Stomach smooth muscle (tissue), 2 donors: ENCODE measurements at regions not wholly inside any gene's neighbourhood (a gene's known extent, or its start where the extent isn't known, plus 50 kb on each side); places are given as distances from the start of the nearest gene placed in this dataset.

Experiments
- H3K27ac ChIP-seq: one replicate; pipeline ENCODE4 v1.7.0; 2013; ENCODE audit warnings: mild to moderate bottlenecking, low read length, inconsistent platforms
- H3K27me3 ChIP-seq, 2 donors: one replicate each; pipeline ENCODE4 v1.7.0; 2013; ENCODE audit warnings: low read length in 2 of 2; ENCODE audit not compliant: insufficient read depth in 2 of 2, control insufficient read depth in 1 of 2
- H3K36me3 ChIP-seq, 2 donors: one replicate each; pipeline ENCODE4 v1.7.0; 2013; ENCODE audit warnings: low read length in 2 of 2; ENCODE audit not compliant: control insufficient read depth in 2 of 2, insufficient read depth in 2 of 2
- H3K4me1 ChIP-seq: one replicate; pipeline ENCODE4 v1.7.0; 2013; ENCODE audit warnings: low read length; ENCODE audit not compliant: control insufficient read depth, insufficient read depth
- H3K4me3 ChIP-seq, 2 donors: one replicate each; pipeline ENCODE4 v1.7.0; 2013; ENCODE audit warnings: low read length in 2 of 2
- H3K9ac ChIP-seq, 2 donors: one replicate each; pipeline ENCODE4 v1.7.0; 2013; ENCODE audit warnings: low read length in 2 of 2, mild to moderate bottlenecking in 1 of 2
- H3K9me3 ChIP-seq, 2 donors: one replicate each; pipeline ENCODE4 v1.7.0; 2013; ENCODE audit warnings: low read length in 2 of 2; ENCODE audit not compliant: control insufficient read depth in 2 of 2
- donor health status: healthy.
- donor health status: Pancreatic carcinoma.

DNA sequence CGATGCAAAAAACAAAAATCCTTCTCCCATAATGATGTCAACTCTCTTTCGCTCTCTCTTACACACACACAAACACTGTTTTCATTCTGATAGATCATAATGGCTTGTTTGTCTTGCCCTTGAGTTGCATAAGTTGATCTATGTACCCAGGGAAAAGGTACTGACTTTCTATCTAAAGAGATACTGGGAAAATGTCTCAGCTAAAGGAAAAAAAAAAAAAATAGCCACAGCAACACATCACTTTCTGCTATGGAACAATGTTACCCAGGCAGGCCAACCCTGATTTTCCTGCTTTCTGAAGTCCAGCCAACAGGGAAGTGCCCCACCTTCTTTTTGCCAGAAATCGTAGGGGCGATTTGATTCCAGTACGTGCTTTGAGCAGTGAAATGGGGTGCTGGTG is 212.6 kb upstream of the ACTBL2 start:
- Histone ChIP-seq H3K27ac (no peak overlapping the region), H3K4me3 (no peak overlapping the region), H3K27me3 (no peaks in the 10 kb centered on the region), H3K9ac (no peak overlapping the region), H3K36me3 (no peaks in the 10 kb centered on the region), H3K9me3 (no peaks in the 10 kb centered on the region), H3K4me1 (peaks cover 23% of the 10 kb centered on the region)

DNA sequence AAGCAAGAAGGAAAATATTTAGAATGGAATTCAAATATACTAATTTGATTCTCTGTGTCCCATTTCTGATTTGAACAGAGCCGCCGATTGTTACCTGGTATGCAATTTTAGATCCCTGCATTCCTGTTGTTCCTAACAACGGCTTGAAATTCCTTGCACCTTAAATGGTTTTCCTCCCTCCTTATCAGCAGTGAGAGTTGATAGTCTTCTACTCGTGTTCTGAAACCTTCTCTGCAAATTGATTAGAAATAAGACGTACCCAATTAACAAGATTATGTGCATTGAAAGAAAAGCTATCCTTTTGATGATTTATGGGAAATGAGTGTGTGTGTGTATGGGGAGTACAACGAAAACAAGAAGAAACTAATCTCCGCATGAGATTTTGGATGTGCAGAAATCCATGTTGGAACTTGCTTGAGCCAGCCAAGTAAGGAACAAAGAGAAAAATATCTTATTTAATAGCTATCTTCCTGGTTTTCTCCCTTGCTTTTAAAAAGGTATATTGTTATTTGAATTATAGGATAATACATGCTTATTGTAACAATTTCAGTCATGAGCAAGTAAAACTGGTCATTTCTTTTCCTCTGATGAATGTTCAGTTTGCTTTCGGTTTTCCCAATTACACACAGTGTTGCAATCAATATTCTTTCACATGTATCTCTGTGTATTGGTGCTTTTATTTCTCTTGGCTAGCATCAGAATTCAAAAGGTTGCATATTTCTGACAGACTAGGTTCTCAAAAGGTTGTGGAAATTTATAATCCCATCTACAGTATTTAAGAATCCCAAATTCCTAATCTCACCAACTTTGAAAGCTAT is 211.1 kb upstream of the ACTBL2 start:
- Histone ChIP-seq H3K4me3 (no peak overlapping the region), H3K9ac (no peak overlapping the region), H3K27me3 (no peaks in the 10 kb centered on the region), H3K4me1 (peaks cover 23% of the 10 kb centered on the region), H3K27ac (no peak overlapping the region), H3K9me3 (no peaks in the 10 kb centered on the region), H3K36me3 (no peaks in the 10 kb centered on the region)

DNA sequence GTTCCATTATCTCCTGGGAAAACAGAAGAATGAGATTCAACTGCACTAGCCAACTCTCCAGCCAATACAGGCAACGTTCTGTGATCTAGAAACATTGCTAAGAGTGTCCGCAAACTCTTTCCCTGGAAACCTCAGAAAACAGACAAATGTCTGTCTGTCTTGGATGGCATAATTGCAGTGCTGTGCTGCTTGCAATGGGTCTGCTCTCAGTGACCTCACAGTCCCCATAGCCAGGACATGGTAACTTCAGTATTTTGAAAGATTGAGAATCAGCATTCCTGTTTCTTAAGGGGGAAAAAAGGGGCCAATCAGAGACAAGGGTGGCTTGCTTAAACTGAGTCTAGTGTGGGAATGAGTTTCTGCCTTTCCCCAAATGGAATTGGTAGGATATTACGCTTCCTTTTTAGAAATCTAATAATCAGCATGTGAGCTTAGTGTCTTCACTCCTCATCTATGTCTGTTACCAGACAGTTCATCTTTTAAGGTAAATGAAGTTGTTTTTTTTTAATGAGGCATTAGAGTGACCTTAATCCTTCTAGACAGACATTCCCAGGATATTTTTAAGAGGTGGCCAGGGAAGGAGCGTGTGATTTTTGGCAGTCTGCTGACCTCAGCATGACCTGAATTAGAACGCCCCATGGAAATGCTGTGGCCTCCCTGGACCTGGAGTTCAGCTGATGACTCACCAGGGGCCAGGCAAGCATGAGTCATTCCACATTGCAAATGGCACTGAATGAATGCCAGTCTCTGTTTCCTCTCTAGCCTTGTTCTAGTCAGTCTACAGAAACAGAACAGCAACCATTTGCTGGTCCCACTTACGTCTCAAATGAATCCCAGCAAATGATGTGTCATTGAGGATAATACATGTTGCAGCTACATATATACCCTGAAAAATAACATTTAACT is 210.2 kb upstream of the ACTBL2 start:
- H3K36me3 ChIP-seq = no peaks in the 10 kb centered on the region
- H3K27me3 ChIP-seq = no peaks in the 10 kb centered on the region
- peaks cover 21% of the 10 kb centered on the region for H3K4me1 ChIP-seq
- no peak overlapping the region for H3K9ac ChIP-seq
- no peaks in the 10 kb centered on the region for H3K9me3 ChIP-seq
- no peak overlapping the region for H3K4me3 ChIP-seq
- H3K27ac ChIP-seq = no peak overlapping the region

DNA sequence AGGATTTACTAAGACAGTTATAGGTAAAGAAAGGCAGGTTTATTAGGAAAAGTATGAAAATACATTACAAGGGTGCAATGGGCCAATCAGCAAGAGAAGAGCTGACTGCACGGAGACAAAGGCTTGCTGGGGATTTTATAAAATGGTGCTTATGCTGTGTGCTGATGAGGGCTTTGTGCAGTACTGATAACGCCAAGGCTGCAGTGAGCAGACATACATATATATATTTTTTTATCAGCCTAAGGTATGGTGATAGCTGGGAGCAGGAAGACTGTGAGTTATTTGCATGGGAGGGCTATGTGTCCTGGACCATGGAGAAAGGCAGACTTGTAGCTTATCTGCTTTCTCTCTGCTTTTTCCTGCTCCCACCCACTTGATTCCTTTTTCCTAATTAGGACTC is 208.1 kb upstream of the ACTBL2 start:
- Histone ChIP-seq H3K4me3 (no peak overlapping the region), H3K27ac (no peak overlapping the region), H3K36me3 (no peaks in the 10 kb centered on the region), H3K4me1 (peaks cover 7% of the 10 kb centered on the region), H3K27me3 (no peaks in the 10 kb centered on the region), H3K9me3 (no peaks in the 10 kb centered on the region), H3K9ac (no peak overlapping the region)

DNA sequence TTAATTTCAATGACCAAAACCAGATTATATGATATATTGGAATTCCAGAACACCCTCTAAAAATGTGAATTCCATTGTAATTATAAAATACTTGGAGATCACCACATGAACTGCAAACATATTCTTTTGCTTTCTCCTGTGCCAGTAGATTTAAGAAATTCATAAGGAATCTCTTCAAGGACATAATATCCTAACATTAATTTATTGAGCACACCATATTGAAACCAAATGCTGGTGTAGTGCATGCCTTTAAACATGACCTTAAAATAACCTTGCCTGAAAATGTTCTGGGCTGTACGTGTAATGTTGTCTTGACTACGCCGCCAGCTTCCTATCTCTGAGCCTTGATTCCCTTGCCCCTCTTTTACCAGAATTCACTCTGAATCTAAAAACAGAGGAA is 205.0 kb upstream of the ACTBL2 start:
- H3K36me3 ChIP-seq = no peaks in the 10 kb centered on the region
- H3K27ac ChIP-seq = no peak overlapping the region
- no peak overlapping the region for H3K9ac ChIP-seq
- H3K27me3 ChIP-seq = no peaks in the 10 kb centered on the region
- no peaks in the 10 kb centered on the region for H3K9me3 ChIP-seq
- peaks cover 3% of the 10 kb centered on the region for H3K4me1 ChIP-seq
- no peak overlapping the region for H3K4me3 ChIP-seq

DNA sequence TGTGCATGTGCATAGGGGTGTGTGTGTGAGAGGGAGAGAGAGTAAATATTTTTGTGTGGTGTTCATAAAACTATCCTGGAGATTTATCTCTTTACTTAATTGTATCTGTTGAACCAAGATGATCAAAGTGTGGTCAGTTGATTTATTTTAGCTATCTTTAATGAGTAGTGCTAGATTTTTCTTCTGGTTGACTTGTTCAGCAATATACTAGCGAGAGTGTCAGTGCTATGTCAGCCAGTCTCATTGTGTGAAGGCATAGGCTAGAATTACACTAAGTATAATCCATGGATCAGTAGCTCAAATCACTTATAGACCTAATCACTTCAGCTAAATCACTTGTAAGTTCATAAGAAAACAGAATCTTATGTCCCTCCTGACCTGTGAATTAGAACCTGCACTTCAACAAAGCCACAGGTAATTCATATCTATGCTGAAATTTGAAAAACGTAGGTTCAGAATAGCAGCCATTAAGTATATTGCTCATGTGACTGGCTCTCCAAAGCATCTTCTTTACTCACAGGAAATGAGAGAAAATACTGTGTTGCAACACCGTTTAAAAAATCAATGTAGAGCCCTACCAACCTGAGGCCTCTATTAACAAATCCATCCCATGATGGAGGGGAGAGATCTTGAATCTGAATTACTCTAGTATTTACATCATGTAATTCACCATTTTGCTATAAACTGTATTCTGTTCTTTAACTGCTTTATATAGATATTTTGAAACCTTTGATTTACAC is 203.1 kb upstream of the ACTBL2 start:
- Histone ChIP-seq H3K27me3 (no peaks in the 10 kb centered on the region), H3K27ac (no peak overlapping the region), H3K4me3 (no peak overlapping the region), H3K9ac (no peak overlapping the region), H3K4me1 (no peaks in the 10 kb centered on the region), H3K9me3 (no peaks in the 10 kb centered on the region), H3K36me3 (no peaks in the 10 kb centered on the region)

DNA sequence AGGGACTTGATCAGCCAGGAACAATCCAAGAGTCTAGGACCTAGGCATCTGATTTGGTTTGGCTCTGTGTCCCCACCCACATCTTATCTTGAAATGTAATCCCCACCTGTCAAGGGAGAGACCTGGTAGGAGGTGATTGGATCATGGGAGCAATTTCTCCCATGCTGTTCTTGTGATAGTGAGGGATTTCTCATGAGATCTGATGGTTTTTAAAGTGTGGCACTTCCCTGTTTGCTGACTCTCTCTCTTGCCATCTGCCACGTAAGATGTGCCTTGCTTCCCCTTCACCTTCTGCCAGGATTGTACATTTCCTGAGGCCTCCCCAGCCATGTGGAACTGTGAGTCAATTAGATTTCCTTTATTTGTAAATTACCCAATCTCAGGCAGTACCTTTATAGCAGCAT is 201.7 kb upstream of the ACTBL2 start:
- Histone ChIP-seq H3K36me3 (no peaks in the 10 kb centered on the region), H3K27ac (no peak overlapping the region), H3K4me3 (no peak overlapping the region), H3K9me3 (no peaks in the 10 kb centered on the region), H3K9ac (no peak overlapping the region), H3K4me1 (no peaks in the 10 kb centered on the region), H3K27me3 (no peaks in the 10 kb centered on the region)

DNA sequence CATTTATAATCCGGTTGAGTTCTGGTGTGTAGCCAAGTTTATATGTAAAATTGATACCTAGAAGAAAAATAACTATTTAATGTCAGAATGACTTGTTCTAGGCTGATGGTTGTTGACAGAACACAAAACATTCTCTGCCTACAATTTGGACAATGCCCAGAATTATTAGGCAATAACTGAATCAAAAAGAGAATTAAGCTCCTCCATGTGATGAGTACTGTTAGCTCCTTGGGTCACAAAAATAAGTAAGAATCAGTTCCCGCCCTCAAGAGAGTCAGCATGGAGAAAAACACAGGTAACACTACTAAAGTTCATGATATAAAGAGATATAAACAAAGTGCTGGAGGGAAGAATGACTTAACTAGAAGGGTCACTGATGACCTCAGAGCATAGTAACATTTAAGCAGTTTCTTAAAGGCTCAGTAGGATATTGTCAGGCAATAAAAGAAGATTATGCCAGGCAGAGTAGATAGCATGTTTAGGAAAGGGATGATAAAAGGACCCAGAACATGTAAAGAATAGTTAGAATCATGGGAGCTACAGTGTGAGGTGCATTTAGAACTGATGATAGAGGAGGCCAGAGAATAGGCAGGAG is 200.5 kb upstream of the ACTBL2 start:
- Histone ChIP-seq H3K9ac (no peak overlapping the region), H3K27me3 (no peaks in the 10 kb centered on the region), H3K4me3 (no peak overlapping the region), H3K36me3 (no peaks in the 10 kb centered on the region), H3K9me3 (no peaks in the 10 kb centered on the region), H3K27ac (no peak overlapping the region), H3K4me1 (no peaks in the 10 kb centered on the region)

DNA sequence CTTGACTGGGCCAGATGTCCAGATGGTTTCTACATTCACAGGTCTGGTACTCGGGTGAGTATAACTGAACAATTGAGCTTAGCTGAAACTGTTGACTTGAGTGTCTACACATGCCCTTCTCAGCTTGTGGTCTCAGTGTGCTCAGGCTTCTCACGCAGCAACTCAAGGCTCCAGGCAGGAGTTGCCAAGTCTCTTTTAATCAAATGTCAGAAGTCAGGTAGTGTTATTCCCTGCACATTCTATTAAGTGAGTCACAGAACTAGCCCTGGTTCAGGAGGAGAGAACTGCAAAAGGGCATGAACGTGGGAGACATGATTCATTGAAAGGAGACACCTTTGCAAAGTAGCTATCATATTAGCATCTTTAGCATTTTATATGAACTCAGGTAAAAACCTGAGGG is 199.3 kb upstream of the ACTBL2 start:
- Histone ChIP-seq H3K4me3 (no peak overlapping the region), H3K36me3 (no peaks in the 10 kb centered on the region), H3K4me1 (no peaks in the 10 kb centered on the region)

DNA sequence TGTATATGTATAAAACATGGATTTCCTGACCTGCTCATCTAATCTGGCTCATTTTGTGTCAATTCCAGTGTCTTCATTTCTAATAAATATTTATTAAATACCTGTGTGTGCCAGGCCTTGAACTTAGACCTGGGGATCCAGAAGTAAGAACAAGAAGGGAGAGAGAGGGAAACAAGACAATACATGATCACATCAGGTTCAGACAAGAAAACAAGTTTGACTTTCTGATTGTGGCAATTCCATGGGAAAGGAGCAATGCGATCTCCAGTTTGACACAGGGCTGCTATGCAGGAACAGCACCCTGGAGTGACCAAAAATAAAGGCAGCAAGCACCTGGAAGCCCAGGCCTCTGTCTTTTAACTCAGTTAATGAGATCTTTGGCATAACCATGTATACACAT is 198.1 kb upstream of the ACTBL2 start:
- no peaks in the 10 kb centered on the region for H3K27me3 ChIP-seq

More for the DNA sequence above, 199.3 kb upstream of the ACTBL2 start:
- Histone ChIP-seq H3K9ac (no peak overlapping the region), H3K27me3 (no peaks in the 10 kb centered on the region), H3K9me3 (no peaks in the 10 kb centered on the region), H3K27ac (no peak overlapping the region)

More for the DNA sequence above, 198.1 kb upstream of the ACTBL2 start:
- H3K4me1 ChIP-seq = no peaks in the 10 kb centered on the region
- H3K27ac ChIP-seq = no peak overlapping the region
- H3K4me3 ChIP-seq = no peak overlapping the region
- no peaks in the 10 kb centered on the region for H3K36me3 ChIP-seq
- no peaks in the 10 kb centered on the region for H3K9me3 ChIP-seq
- no peak overlapping the region for H3K9ac ChIP-seq
